ENCODE measurements at regions not wholly inside any gene's neighbourhood (a gene's known extent, or its start where the extent isn't known, plus 50 kb on each side); places are given as distances from the start of the nearest gene placed in this dataset.

DNA sequence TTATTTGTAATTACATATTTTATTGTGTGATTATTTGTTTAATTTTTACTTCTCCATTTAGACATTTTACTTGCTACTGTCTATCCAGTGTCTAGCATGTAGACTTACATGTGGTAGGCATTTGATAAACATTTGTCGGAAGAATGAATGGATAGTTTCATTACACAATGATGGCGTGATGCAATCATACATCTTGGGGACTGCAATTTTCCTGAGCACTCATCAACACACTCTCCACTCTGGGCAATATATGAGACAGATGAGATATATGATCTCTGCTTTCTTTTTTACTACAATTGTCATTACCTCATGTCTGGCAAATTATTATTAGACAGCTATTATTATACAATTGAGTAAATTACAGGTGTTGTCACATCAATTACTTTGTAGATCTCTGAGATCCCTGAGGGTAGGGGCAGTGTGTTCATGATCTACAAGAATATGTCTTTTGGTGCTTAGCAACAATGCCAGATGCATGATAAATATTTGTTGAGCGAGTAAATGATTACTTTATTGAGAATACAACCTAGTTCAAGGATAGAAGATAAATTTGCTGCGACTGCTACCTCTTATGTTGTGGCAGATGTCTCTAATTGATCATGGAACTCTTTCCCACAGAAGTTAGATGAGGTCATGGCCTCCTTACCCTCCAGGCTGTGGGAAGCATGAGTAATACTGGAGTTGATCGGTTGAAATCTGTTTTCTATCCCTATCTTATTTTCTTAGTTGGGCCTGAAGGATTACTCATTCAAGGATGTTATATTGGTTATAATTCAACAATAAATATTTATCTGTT, 416.0 kb downstream of the LRIG3 start:
- DNase-seq = no peak
- Histone ChIP-seq H3K4me1 (no peaks in the 10 kb centered on the region), H3K36me3 (ENCODE audit: insufficient read depth in 1 of 2, low read depth in 1 of 2) (no peaks in the 10 kb centered on the region), H3K9me3 (no peaks in the 10 kb centered on the region), H3K27ac (no peak overlapping the region), H3K27me3 (ENCODE audit: insufficient read depth in 3 of 3, low read length in 2 of 3) (no peaks in the 10 kb centered on the region), H3K4me3 (no peak overlapping the region)
- 86 to 89% (median 87%) methylated on average over 5 of the region's 5 CpGs for WGBS, 3 donors
- no peak for ATAC-seq
- TF ChIP-seq, protein P1, sequence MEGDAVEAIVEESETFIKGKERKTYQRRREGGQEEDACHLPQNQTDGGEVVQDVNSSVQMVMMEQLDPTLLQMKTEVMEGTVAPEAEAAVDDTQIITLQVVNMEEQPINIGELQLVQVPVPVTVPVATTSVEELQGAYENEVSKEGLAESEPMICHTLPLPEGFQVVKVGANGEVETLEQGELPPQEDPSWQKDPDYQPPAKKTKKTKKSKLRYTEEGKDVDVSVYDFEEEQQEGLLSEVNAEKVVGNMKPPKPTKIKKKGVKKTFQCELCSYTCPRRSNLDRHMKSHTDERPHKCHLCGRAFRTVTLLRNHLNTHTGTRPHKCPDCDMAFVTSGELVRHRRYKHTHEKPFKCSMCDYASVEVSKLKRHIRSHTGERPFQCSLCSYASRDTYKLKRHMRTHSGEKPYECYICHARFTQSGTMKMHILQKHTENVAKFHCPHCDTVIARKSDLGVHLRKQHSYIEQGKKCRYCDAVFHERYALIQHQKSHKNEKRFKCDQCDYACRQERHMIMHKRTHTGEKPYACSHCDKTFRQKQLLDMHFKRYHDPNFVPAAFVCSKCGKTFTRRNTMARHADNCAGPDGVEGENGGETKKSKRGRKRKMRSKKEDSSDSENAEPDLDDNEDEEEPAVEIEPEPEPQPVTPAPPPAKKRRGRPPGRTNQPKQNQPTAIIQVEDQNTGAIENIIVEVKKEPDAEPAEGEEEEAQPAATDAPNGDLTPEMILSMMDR (IDR thresholded peaks at IDR 0.05) = no peak
- intact Hi-C loops (cut with DNase I) = no loop called here

DNA sequence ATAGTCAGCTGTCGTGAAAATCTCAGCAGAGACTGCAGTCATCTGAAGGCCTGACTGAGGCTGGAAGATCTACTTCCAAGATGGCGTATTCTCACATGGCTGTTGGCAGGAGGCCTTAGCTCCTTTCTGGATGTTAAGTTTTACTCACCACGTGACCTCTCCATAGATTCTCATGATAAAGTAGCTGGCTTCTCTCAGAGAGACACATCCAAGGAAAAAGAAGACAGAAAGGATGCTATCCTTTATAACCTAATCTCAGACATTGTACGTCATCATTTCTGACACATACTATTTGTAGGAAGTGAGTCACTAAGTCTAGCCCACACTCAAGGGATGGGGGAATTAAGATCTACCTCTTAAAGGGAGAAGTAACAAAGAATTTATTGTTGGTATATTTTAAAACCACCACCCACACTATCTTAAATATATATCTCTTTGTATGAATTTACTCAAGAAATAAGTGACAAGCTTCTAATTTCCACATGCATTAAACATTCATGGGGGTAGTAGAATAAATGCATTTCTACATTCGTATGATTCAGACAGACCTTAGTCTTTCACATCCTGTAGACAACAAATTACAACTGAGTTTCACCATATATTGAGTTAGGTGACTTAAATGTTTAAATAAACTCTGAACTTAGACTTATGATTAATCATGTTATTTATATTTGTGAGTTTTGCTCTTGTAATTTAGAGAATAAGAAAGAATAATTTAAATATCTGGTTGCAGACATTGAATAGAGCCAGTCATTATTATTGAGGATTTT, 411.0 kb downstream of the LRIG3 start:
- intact Hi-C loops (cut with DNase I) = no loop called here
- TF ChIP-seq, protein P1 (IDR thresholded peaks at IDR 0.05) = no peak
- Histone ChIP-seq H3K4me3 (no peak overlapping the region), H3K36me3 (ENCODE audit: insufficient read depth in 1 of 2, low read depth in 1 of 2) (no peaks in the 10 kb centered on the region), H3K4me1 (no peaks in the 10 kb centered on the region), H3K27ac (no peak overlapping the region), H3K27me3 (ENCODE audit: insufficient read depth in 3 of 3, low read length in 2 of 3) (no peaks in the 10 kb centered on the region), H3K9me3 (no peaks in the 10 kb centered on the region)
- DNase-seq (no peak), ATAC-seq (no peak)
- WGBS, 3 donors = 78 to 88% (median 81%) methylated on average over 5 of the region's 5 CpGs

DNA sequence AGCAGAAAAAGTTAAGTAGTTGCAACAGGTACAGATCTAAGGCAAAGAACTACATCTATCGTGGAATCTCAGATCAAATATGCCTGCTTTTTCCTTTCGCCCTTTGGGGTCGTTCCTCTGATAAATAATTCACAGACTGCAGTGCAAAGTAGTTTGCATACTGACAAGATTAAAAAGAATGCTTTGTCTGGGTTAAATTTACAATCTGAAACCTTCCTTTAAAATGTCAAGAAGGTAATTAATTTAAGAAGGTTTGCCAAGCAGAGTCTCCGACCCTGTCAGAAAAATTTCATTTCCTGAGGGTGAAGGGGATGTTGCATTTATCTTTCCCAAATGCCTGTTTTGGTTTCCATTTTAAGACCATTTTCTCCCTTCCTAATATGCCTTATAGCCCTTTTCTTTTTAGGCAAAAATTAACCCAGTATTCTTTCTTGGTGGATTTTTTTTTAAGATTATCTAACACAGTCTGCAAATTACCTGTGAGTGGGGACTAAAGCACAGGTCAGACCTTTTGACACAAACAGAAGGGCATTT, 406.9 kb downstream of the LRIG3 start:
- no peaks in the 10 kb centered on the region for H3K36me3 ChIP-seq (ENCODE audit: insufficient read depth in 1 of 2, low read depth in 1 of 2)
- ATAC-seq (no peak), DNase-seq (no peak)
- intact Hi-C loops (cut with DNase I) = no loop called here
- TF ChIP-seq, protein P1 (IDR thresholded peaks at IDR 0.05) = no peak
- H3K27ac ChIP-seq = no peak overlapping the region
- WGBS, 3 donors = 65 to 69% (median 66%) methylated on average over 4 of the region's 4 CpGs
- no peaks in the 10 kb centered on the region for H3K4me1 ChIP-seq
- no peaks in the 10 kb centered on the region for H3K27me3 ChIP-seq (ENCODE audit: insufficient read depth in 3 of 3, low read length in 2 of 3)
- H3K9me3 ChIP-seq = peaks cover 10% of the 10 kb centered on the region
- no peak overlapping the region for H3K4me3 ChIP-seq

DNA sequence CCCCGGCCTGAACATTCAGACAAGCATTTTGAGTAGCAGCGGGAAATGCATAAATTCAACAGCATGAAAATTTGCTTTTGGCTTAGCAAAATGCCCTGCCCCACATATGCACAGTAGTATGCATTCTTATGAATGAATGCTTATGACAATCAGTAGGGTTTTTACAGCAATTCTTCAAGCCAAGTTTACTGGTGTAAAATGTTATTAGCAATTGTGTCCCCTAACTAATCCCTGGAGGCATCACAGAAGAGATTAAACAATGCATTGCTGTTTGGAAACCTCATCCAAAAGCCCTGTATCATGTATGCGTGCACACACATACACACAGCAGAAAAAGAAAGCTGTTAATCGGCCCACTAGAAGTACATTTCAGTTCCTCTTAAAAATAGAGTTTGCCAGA, 406.5 kb downstream of the LRIG3 start:
- H3K9me3 ChIP-seq = peaks cover 15% of the 10 kb centered on the region
- no peak overlapping the region for H3K4me3 ChIP-seq
- H3K4me1 ChIP-seq = no peaks in the 10 kb centered on the region
- no peak overlapping the region for H3K27ac ChIP-seq
- no peak for ATAC-seq
- intact Hi-C loops (cut with DNase I) = no loop called here
- TF ChIP-seq, protein P1 (IDR thresholded peaks at IDR 0.05) = no peak
- DNase-seq = no peak
- no peaks in the 10 kb centered on the region for H3K36me3 ChIP-seq (ENCODE audit: insufficient read depth in 1 of 2, low read depth in 1 of 2)
- H3K27me3 ChIP-seq (ENCODE audit: insufficient read depth in 3 of 3, low read length in 2 of 3) = no peaks in the 10 kb centered on the region
- WGBS, 3 donors = 26 to 38% (median 27%) methylated on average over 4 of the region's 4 CpGs
